ENCODE measurements at regions not wholly inside any gene's neighbourhood (a gene's known extent, or its start where the extent isn't known, plus 50 kb on each side); places are given as distances from the start of the nearest gene placed in this dataset.

DNA sequence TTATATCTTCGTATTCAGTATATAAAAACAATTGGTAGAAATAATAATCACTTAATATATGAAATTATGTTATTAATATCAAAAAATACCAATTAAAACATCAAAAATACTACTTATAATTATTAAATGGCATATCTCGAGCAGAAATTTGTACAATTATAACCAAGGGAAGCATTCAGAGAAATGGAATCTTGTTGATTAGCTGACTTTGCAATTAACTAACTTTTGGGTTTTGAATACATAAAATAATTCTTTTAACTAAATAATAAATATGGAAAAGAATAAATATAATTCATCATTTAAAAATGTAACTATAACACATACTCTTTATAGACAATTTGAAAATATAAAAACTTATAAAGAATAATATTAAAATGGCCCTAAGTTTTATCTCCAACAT, 160.2 kb upstream of the LRRN1 start:
- TF ChIP-seq, protein P1, sequence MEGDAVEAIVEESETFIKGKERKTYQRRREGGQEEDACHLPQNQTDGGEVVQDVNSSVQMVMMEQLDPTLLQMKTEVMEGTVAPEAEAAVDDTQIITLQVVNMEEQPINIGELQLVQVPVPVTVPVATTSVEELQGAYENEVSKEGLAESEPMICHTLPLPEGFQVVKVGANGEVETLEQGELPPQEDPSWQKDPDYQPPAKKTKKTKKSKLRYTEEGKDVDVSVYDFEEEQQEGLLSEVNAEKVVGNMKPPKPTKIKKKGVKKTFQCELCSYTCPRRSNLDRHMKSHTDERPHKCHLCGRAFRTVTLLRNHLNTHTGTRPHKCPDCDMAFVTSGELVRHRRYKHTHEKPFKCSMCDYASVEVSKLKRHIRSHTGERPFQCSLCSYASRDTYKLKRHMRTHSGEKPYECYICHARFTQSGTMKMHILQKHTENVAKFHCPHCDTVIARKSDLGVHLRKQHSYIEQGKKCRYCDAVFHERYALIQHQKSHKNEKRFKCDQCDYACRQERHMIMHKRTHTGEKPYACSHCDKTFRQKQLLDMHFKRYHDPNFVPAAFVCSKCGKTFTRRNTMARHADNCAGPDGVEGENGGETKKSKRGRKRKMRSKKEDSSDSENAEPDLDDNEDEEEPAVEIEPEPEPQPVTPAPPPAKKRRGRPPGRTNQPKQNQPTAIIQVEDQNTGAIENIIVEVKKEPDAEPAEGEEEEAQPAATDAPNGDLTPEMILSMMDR (IDR thresholded peaks at IDR 0.05; ENCODE audit: low read depth, low read length) = no peak
- TF ChIP-seq EZH2phosphoT487 (IDR thresholded peaks at IDR 0.05; ENCODE audit: low read depth) = no peak
